Activated CD4-positive, alpha-beta T cell treated with anti-CD3 and anti-CD28 coated beads, Interleukin-2, amount 50 U/mL, for 16 hours (primary cell): ENCODE measurements at regions not wholly inside any gene's neighbourhood (a gene's known extent, or its start where the extent isn't known, plus 50 kb on each side); places are given as distances from the start of the nearest gene placed in this dataset.

Source experiments
- DNase-seq: peaks from one replicate; pipeline ENCODE4 v3.0.0-alpha.2; 2020

- DNase-seq, result no peak
These were observed 102.8 kb downstream of the ERMARD start for GRCh38 chr6:169854083-169854725.

DNA sequence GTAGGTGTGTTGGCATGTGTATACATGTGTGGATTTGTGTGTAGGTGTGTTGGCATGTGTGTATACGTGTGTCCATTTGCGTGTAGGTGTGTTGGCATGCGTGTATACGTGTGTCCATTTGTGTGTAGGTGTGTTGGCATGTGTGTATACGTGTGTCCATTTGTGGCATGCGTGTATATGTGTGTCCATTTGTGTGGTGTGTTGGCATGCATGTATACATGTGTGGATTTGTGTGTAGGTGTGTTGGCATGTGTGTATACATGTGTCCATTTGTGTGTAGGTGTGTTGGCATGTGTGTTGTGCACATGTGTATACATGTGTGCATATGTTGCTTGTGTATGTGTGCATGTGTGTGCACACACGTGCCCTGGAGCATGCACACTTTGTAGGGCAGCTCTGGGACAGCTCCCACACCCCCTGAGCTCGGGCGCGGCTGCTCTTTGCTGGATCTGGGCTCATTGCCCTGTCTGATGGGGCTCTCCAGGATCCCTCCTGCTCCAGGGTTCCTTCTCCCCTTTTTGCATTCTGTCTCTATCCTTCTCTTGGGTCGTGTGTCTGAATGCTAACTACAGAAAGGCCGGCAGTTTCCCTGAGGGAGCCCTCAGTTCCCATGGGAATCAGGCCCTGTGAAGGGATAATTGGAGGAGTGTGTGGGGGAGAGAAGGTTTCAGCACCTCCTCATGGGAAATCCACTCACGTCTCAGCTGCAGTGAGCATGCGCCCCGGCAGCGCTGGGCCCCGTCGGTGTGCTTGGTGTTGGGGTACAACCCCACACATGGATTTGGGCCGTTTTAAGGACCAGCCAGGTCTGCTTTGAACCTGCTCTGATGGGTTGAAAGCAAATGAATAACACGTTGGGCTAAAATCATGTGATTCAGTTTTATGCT, 102.0 kb downstream of the ERMARD start:
- DNase-seq, result no peak

GRCh38 chr6:169852504-169853195, 101.2 kb downstream of the ERMARD start:
- no peak for DNase-seq

GRCh38 chr6:169851641-169852503, 100.5 kb downstream of the ERMARD start:
- DNase-seq, result no peak

- DNase-seq, result no peak
These were observed 99.3 kb downstream of the ERMARD start for GRCh38 chr6:169850746-169851145.

DNA sequence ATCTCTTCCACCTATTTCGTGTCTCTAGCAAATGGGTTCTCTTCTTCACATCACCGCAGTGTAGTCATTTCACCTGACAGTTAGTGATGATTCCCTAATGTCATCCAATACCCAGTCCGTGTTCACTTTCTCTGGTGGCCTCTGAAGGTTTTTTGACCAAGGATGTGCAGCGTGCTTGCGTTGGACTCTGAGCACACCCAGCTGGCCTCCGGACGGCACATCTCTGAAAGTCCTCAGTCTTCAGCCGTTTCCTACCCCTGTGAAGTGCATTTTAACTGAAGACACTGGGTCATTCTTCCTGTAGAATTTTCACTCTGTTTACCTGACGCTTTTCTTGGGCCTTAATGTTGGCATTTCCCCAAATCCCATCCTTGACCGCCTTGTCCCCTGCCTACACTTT, 98.7 kb downstream of the ERMARD start:
- no peak for DNase-seq

DNA sequence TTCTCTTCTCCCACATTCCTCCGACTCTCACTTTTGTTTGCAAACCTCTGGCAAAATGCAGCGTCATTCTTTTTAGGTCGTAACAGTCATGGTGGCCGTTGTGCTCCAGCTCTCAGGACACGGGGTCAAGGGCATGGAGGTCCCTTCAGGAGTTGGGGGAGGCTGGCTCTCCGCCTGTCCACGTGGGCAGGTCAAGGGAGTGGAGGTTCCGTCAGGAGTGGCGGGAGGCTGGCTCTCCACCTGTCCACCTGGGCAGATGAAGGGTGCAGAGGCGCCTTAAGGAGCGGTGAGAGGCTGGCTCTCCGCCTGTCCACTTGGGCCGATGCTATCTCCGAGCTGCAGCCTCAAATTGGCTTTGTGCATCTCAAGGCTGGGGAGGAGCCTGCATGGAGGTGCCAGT, 98.0 kb downstream of the ERMARD start:
- no peak for DNase-seq

DNA sequence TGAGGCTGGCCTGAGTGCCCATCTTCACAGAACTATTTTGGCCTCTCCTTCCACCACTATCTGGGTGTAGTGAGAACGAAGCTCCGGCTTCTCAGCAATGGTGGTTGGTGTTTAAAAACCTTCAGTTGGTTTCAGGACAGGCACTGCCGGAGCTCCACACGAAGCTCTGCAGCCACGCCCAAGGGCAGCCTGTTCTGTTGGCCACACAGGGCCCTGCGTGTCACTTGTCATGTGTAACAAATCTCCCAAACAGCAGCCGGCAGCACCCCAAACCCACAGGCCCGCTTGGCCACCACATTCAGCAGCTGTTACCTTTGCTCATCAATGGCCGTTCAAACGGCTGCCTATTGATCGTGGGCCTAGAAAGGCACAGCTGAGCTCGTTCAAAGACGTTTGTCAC, 97.5 kb downstream of the ERMARD start:
- DNase-seq, result no peak

DNA sequence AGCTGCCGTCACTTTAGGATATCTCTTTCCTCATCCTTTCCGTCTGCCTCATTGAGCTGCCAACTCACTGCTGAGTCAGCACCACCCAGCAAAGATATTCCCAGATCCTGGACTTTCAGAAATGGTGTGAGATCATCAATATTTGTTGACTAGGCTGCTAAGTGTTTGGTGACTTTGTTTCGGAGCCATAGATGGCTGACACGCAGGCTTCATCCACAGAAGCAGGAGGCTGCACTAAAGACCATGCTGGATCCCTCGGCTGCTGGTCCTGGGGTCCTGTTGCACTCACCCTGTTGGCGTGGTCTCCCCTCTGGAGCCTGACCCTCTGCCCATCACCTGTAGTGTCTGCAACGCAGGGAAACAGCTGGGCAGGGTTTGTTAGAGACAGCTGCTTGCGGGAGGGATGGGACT, 96.5 kb downstream of the ERMARD start:
- no peak for DNase-seq

DNA sequence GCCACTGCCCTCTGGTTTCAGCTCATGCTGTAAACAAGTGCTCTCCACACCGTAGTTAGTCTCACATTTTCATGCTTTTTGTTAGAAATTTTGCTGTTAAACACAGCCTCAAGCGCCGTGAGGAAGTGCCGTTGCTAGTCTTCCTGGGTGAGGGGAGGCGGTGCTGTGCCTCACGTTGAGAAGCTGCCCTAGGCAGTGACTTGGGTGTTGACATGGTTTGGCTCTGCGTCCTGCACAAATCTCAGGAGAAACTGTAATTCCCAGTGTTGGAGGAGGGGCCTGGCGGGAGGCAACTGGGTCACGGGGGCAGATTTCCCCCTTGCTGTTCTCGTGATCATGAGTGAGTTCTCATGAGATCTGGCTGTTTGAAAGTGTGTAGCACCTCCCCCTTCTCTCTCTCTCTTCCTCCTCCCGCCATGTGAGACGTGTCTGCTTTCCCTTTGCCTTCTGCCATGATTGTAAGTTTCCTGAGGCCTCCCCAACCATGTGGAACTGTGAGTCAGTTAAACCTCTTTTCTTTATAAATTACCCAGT, 95.8 kb downstream of the ERMARD start:
- no peak for DNase-seq

GRCh38 chr6:169846286-169847056, 95.0 kb downstream of the ERMARD start:
- no peak for DNase-seq

DNA sequence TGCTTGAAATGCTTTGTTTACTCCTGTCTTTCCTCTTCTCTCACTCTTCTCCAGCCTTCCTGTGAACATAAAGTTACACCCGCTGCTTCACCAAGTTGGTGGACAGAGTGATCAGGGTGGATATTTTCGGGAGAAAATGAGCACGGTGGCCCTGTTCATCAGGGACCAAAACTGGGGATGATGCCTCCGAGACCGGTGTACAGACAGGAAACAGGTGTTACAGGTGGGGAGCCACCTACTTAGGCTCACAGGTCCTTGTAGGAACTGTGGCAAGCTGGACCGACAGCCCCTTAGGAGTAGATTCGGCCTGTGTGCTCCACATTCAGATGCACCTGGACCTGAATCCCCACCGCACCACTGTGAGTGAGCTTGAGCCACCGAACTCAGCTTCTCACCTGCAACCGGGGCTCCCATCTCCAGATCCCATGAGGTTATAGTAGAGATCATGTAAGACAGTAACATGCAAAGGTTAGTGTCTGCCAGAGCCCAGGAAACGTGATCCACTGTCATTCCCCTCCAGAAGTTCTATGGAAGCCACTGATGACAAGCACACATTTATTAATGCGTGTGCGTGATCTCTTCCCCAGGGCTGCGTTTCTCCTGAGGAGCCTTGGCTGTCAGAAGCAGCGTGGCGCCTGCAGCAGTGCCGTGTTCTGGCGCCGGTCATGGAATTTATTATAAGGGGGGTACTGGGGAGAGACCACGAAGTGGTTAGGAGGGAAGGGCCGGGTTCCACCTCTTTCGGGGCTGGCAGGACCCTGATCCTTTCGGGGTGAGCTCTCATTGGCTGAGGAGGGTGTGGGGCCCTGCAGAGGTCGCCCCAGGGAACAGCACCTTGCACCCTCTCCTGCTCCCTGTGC, 94.2 kb downstream of the ERMARD start:
- no peak for DNase-seq

DNA sequence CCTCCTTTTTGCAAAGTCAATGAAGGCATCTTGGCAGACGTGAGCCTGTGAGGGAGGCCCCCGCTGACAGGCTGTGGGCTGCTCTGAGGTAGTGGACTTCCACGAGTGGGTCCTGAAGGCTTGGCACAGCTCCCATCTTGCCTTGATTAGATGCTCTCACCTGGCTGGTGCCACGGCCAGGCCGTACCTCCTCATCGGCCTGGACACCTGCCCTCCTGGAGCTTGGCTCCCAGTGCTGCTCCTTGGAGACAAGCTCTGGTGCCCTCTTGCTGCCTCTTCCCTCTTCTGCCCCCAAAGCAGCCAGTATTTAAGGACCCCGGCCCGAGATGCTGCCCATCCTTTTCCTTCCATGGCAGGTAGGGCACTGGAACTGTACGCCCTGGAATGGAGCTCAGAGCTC, 93.5 kb downstream of the ERMARD start:
- no peak for DNase-seq

DNA sequence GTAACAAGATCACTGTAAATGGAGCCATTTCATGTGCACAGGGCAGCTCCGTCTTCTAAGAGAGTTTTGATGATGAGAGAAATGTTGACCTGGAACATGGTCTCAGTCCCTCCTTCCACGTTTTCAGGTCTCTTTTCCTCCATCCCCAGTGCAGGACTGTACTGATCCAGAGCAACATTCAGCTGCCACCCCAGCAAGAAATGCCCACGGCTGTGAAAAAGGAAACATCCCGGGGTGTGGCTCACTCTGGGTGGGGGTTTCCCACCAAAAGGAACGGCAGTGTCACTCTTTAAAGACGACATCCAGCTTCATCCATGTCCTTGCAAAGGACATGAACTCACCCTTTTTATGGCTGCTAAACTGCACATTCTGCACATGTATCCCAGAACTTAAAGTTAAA, 92.6 kb downstream of the ERMARD start:
- DNase-seq, result no peak

DNA sequence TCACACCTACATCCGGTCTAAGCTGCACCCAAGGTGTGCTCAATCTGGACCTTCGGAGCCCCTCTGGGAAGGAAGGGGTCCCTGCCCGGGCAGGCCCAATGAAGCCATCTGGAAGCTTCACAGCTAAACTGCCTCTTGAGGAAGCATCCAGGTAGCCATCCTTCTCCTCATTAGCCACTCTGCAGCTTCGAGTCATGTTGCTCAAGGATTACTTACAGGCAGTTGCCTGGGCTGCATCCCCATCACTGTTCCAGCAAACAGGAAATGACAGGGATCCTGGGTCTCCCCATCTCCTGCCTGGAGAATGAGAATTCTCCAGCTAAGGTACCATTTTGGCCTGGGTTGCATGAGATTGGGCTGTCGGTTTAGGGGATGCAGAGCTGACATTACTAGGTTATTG, 91.7 kb downstream of the ERMARD start:
- DNase-seq, result no peak

GRCh38 chr6:169841907-169842606, 90.6 kb downstream of the ERMARD start:
- DNase-seq, result no peak

DNA sequence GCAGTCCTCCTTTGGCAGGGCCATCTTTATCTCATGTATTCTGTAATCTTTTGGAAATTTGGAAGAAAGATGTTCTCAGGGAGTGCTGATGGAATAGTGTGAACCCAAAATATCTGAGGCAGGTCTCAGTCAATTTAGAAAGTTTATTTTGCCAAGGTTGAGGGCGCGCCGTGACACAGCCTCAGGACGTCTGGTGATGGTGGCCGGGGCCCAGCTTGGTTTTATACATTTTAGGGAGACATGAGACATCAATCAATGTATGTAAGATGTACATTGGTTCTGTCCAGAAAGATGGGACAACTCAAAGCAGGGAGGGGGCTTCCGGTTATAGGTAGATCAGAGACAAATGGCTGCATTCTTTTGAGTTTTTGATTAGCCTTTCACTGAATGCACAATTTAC, 89.8 kb downstream of the ERMARD start:
- no peak for DNase-seq

GRCh38 chr6:169839898-169840631, 88.6 kb downstream of the ERMARD start:
- no peak for DNase-seq

DNA sequence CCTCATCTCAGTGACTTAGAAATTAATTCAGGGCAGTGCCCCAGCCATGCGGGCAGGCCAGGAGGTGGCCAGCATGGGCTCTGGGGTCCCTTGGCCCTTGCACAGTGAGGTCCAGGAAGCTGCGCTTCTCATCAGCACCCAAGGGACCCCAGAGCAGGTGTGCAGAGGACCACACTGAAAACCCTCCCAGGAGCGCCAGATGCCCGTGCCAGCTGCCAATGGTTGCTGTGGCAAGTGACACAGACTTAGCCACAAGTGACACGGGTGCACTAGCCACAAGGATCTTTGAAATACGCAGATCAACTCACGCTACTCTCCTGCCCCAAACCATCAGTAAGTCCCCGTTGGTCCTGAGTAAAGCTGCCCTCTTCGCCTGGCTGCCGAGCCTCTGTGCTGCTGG, 88.1 kb downstream of the ERMARD start:
- no peak for DNase-seq
